ENCODE measurements at regions not wholly inside any gene's neighbourhood (a gene's known extent, or its start where the extent isn't known, plus 50 kb on each side); places are given as distances from the start of the nearest gene placed in this dataset.

GRCh38 chr18:39555496-39555895, 1989.9 kb upstream of the CELF4 start:
- TF ChIP-seq POLR2AphosphoS5 (IDR thresholded peaks at IDR 0.05) (no peak), EP300 (IDR thresholded peaks at IDR 0.05) (no peak), POLR2A (IDR thresholded peaks at IDR 0.05) (no peak)
- TF ChIP-seq, protein P1, sequence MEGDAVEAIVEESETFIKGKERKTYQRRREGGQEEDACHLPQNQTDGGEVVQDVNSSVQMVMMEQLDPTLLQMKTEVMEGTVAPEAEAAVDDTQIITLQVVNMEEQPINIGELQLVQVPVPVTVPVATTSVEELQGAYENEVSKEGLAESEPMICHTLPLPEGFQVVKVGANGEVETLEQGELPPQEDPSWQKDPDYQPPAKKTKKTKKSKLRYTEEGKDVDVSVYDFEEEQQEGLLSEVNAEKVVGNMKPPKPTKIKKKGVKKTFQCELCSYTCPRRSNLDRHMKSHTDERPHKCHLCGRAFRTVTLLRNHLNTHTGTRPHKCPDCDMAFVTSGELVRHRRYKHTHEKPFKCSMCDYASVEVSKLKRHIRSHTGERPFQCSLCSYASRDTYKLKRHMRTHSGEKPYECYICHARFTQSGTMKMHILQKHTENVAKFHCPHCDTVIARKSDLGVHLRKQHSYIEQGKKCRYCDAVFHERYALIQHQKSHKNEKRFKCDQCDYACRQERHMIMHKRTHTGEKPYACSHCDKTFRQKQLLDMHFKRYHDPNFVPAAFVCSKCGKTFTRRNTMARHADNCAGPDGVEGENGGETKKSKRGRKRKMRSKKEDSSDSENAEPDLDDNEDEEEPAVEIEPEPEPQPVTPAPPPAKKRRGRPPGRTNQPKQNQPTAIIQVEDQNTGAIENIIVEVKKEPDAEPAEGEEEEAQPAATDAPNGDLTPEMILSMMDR (IDR thresholded peaks at IDR 0.05) = no peak
- no peak overlapping the region for H3K27ac ChIP-seq
- WGBS, 2 donors = 81 to 84% methylated on average over 1 of the region's 1 CpG
- no peaks in the 10 kb centered on the region for H3K36me3 ChIP-seq
- intact Hi-C loops (cut with DNase I) = no loop called here
- DNase-seq = no peak
- H3K27me3 ChIP-seq = no peaks in the 10 kb centered on the region
- no peak overlapping the region for H3K4me3 ChIP-seq
- no peaks in the 10 kb centered on the region for H3K9me3 ChIP-seq
- no peaks in the 10 kb centered on the region for H3K4me1 ChIP-seq

DNA sequence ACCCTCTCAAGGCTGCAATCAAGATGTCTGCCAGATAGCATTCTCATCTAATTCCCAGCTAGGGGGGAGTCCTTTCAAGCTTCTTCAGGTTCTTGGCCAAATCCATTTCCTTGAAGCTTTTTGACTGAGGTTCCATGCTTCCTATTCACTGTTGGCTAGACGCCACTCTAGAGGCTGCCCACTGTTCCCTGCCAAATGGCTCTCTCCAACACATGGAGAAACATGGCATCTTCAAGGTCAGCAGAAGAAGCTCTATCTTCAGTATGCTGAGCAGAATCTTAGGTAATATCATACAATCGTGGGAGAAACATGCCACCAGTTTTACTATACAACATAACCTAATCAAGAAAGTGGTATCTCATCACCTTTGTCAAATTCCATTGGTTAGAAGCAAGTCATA, 1985.1 kb upstream of the CELF4 start:
- Histone ChIP-seq H3K36me3 (no peaks in the 10 kb centered on the region), H3K27me3 (no peaks in the 10 kb centered on the region), H3K4me1 (no peaks in the 10 kb centered on the region), H3K9me3 (no peaks in the 10 kb centered on the region), H3K4me3 (no peak overlapping the region), H3K27ac (no peak overlapping the region)
- WGBS, 2 donors = 90 to 91% methylated on average over 2 of the region's 2 CpGs
- TF ChIP-seq EP300 (IDR thresholded peaks at IDR 0.05) (no peak), POLR2A (IDR thresholded peaks at IDR 0.05) (no peak), POLR2AphosphoS5 (IDR thresholded peaks at IDR 0.05) (no peak)
- TF ChIP-seq, protein P1 (IDR thresholded peaks at IDR 0.05) = no peak
- intact Hi-C loops (cut with DNase I) = no loop called here
- no peak for DNase-seq

DNA sequence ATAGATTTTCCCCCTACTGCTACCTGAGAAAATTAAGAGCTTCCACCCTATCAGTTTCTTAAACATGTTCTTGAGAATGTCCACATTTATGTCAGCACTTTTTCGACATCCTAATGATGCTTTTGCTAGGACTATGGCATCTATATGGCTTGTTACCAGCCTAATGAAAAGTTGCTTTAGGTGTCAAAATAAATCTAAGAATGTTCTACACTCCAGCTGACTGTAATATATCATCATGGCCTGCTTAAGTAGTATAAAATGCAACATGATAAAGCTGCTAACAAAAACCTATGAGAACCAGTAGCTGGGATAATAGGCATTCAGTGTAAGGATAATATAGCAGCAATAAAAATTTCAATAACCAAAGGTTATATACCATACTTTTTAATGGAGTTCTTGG, 1983.5 kb upstream of the CELF4 start:
- Histone ChIP-seq H3K27me3 (no peaks in the 10 kb centered on the region), H3K27ac (no peak overlapping the region), H3K4me1 (no peaks in the 10 kb centered on the region), H3K4me3 (no peak overlapping the region), H3K9me3 (no peaks in the 10 kb centered on the region), H3K36me3 (no peaks in the 10 kb centered on the region)
- TF ChIP-seq, protein P1 (IDR thresholded peaks at IDR 0.05) = no peak
- TF ChIP-seq POLR2AphosphoS5 (IDR thresholded peaks at IDR 0.05) (no peak), POLR2A (IDR thresholded peaks at IDR 0.05) (no peak), EP300 (IDR thresholded peaks at IDR 0.05) (no peak)
- WGBS, 2 donors = 80 to 95% methylated on average over 1 of the region's 1 CpG
- no peak for DNase-seq
- intact Hi-C loops (cut with DNase I) = no loop called here

DNA sequence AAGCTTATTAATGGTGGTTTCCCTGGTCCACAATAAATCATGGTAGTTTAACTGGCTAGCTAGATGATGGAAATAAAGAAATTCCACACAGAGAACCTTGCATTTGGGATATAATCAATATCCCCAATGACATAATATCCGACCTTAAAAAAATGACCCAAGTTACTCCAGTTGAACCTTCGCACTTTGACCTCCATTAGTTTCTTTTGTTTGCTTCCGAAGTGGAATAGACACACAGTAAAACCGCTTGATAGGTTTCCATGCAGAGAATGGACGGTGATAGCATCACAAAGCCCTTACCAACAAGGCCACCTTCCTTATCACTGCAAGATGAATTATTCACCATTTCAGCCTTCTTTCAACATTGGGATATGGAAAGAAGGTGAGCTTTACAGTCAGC, 1966.1 kb upstream of the CELF4 start:
- intact Hi-C loops (cut with DNase I) = no loop called here
- no peak overlapping the region for H3K27ac ChIP-seq
- H3K4me1 ChIP-seq = no peaks in the 10 kb centered on the region
- H3K36me3 ChIP-seq = no peaks in the 10 kb centered on the region
- whole genome bisulfite sequencing, 2 donors = 70 to 95% methylated on average over 5 of the region's 5 CpGs
- no peak overlapping the region for H3K4me3 ChIP-seq
- H3K27me3 ChIP-seq = no peaks in the 10 kb centered on the region
- TF ChIP-seq EP300 (IDR thresholded peaks at IDR 0.05) = no peak
- TF ChIP-seq POLR2AphosphoS5 (IDR thresholded peaks at IDR 0.05) = no peak
- TF ChIP-seq, protein P1 (IDR thresholded peaks at IDR 0.05) = no peak
- TF ChIP-seq POLR2A (IDR thresholded peaks at IDR 0.05) = no peak
- no peak for DNase-seq
- H3K9me3 ChIP-seq = no peaks in the 10 kb centered on the region

DNA sequence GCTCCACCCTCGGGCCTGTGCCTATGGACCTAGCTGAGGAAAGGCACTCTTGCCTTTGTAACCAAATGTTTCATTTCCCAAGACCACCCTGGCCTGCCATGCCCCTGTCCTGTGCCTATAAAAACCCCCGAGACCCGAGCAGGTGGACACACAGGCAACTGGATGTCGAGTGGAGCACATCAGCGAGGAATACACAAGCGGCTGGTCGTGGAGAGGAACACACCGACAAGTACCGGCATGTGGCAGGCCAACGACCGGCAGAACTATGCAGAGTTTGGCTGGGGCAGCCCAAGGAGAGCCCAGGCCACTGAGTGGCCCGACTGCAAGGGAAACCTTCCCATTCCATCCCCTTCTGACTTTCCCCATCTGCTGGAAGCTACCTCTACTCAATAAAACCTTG, 1963.8 kb upstream of the CELF4 start:
- Histone ChIP-seq H3K27ac (no peak overlapping the region), H3K36me3 (no peaks in the 10 kb centered on the region), H3K27me3 (no peaks in the 10 kb centered on the region), H3K4me1 (no peaks in the 10 kb centered on the region), H3K9me3 (no peaks in the 10 kb centered on the region), H3K4me3 (no peak overlapping the region)
- intact Hi-C loops (cut with DNase I) = no loop called here
- TF ChIP-seq POLR2AphosphoS5 (IDR thresholded peaks at IDR 0.05) (no peak), EP300 (IDR thresholded peaks at IDR 0.05) (no peak), POLR2A (IDR thresholded peaks at IDR 0.05) (no peak)
- TF ChIP-seq, protein P1 (IDR thresholded peaks at IDR 0.05) = no peak
- 94 to 95% methylated on average over 12 of the region's 12 CpGs for WGBS, 2 donors
- no peak for DNase-seq

All from sigmoid colon (tissue), 6 donors.